ENCODE measurements at regions not wholly inside any gene's neighbourhood (a gene's known extent, or its start where the extent isn't known, plus 50 kb on each side); places are given as distances from the start of the nearest gene placed in this dataset.

DNA sequence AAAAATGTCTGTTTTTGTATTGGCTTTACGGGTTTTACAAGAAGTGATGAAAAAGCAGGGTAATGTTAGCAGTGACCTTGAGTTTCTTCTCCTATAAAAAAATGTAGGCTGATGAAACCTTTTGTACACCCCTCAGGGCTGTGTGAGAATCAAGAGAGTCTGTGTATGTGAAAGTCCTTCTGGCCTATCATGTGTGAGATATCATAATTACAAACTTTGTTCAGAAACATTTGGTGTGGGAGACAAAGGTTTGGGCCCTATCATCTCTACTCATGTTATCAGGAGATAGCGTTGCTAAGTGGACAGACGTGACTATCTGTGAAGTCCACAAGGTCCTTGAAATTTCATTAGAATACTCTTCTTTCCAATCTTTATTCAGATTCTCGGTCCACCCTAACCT, 170.6 kb upstream of the HAND2 start:
- H3K4me2 ChIP-seq (ENCODE audit: low read length), result no peak overlapping the region
- H3K79me2 ChIP-seq (ENCODE audit: control insufficient read depth, low read length), result no peaks in the 10 kb centered on the region
- no peaks in the 10 kb centered on the region for H3K9me2 ChIP-seq (replicated peaks; ENCODE audit: control insufficient read depth, low read length)
- no peaks in the 10 kb centered on the region for H3K4me1 ChIP-seq (ENCODE audit: control insufficient read depth, low read length)
- no peaks in the 10 kb centered on the region for H3K27me3 ChIP-seq (ENCODE audit: control insufficient read depth, low read length)
- H3K4me3 ChIP-seq (ENCODE audit: low read length), result no peak overlapping the region
- H3K27ac ChIP-seq (ENCODE audit: low read depth, low read length), result no peak overlapping the region
- no peak for TF ChIP-seq EZH2phosphoT487 (IDR thresholded peaks at IDR 0.05; ENCODE audit: borderline replicate concordance, low read length)
- TF ChIP-seq, protein P1, sequence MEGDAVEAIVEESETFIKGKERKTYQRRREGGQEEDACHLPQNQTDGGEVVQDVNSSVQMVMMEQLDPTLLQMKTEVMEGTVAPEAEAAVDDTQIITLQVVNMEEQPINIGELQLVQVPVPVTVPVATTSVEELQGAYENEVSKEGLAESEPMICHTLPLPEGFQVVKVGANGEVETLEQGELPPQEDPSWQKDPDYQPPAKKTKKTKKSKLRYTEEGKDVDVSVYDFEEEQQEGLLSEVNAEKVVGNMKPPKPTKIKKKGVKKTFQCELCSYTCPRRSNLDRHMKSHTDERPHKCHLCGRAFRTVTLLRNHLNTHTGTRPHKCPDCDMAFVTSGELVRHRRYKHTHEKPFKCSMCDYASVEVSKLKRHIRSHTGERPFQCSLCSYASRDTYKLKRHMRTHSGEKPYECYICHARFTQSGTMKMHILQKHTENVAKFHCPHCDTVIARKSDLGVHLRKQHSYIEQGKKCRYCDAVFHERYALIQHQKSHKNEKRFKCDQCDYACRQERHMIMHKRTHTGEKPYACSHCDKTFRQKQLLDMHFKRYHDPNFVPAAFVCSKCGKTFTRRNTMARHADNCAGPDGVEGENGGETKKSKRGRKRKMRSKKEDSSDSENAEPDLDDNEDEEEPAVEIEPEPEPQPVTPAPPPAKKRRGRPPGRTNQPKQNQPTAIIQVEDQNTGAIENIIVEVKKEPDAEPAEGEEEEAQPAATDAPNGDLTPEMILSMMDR (IDR thresholded peaks at IDR 0.05; ENCODE audit: low read depth, low read length, poor library complexity, severe bottlenecking), result no peak
- no peaks in the 10 kb centered on the region for H3F3A ChIP-seq (ENCODE audit: control insufficient read depth, insufficient read depth)
- H3K36me3 ChIP-seq (ENCODE audit: control insufficient read depth, low read length), result no peaks in the 10 kb centered on the region
- H3K9me3 ChIP-seq (ENCODE audit: control insufficient read depth, insufficient read depth, low read length), result no peaks in the 10 kb centered on the region
- no peaks in the 10 kb centered on the region for H4K20me1 ChIP-seq (ENCODE audit: control insufficient read depth, insufficient read depth, low read depth, low read length)

DNA sequence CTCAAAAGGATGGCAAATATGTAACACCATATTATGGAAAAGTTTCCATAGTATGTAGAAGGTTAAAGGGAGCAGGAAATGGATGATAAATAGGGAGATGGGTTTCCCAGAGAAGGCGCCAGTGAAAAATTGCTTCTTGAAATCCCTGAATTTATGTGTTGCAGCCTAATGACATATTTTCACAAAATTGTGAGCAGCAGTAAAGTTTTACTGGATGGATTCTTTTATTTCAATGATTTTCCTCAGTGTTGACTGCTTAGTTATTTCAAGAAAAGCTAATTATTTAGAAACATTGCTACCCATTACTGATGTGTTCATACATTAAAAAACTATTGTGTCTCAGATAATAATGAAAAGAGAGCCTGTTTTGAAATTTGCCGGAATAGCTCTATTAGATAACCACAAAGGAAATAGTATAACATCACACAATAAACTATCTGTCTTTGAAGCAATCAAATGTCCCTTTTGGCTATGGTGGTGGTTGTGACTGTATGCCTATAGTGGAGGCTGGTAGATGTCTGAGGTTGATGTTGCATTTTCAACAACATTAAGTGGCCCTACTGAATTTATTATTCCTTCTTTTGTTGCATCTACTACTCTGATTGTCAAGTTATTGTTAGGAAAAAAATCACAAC, 169.9 kb upstream of the HAND2 start:
- no peak overlapping the region for H3K4me2 ChIP-seq (ENCODE audit: low read length)
- H3F3A ChIP-seq (ENCODE audit: control insufficient read depth, insufficient read depth), result no peaks in the 10 kb centered on the region
- H3K79me2 ChIP-seq (ENCODE audit: control insufficient read depth, low read length), result no peaks in the 10 kb centered on the region
- H3K27me3 ChIP-seq (ENCODE audit: control insufficient read depth, low read length), result no peaks in the 10 kb centered on the region
- H3K4me3 ChIP-seq (ENCODE audit: low read length), result no peak overlapping the region
- H3K4me1 ChIP-seq (ENCODE audit: control insufficient read depth, low read length), result no peaks in the 10 kb centered on the region
- TF ChIP-seq EZH2phosphoT487 (IDR thresholded peaks at IDR 0.05; ENCODE audit: borderline replicate concordance, low read length), result no peak
- TF ChIP-seq, protein P1 (IDR thresholded peaks at IDR 0.05; ENCODE audit: low read depth, low read length, poor library complexity, severe bottlenecking), result no peak
- no peaks in the 10 kb centered on the region for H3K9me3 ChIP-seq (ENCODE audit: control insufficient read depth, insufficient read depth, low read length)
- no peak overlapping the region for H3K27ac ChIP-seq (ENCODE audit: low read depth, low read length)
- no peaks in the 10 kb centered on the region for H3K9me2 ChIP-seq (replicated peaks; ENCODE audit: control insufficient read depth, low read length)
- no peaks in the 10 kb centered on the region for H3K36me3 ChIP-seq (ENCODE audit: control insufficient read depth, low read length)
- no peaks in the 10 kb centered on the region for H4K20me1 ChIP-seq (ENCODE audit: control insufficient read depth, insufficient read depth, low read depth, low read length)

DNA sequence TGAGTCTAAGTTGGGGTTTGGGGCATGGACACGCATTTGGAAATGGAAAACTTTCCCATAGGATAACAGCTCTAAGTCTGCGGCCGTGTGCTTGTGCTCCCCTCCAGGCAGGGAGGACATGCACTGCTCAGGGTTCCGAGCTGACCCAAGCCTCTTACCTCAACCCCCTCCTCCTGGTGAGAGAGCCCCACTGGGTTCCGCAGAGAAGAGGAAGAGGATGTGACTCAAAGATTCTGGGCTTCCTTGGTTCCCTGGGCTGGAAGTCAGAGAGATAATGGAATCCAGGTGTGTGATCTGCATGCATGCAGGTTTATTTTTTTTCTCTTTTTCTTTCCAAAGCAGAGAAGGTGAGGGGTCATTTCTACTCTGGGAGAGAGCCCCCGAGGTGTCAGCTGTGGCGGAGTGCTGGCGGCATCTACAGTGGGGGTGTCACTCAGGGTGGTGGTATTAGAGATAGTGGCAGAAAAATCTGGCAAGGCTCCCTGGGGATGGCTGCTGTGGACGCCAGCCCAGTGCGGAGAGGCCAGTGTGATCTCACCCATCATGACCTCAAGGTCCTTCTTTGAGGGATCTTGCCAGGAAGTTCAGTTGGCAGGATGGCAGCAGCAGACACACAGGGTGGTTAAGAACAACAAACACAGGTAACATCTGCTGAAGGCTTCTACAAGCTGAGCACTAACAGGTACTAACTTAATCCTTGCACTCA, 168.7 kb upstream of the HAND2 start:
- H3K4me2 ChIP-seq (ENCODE audit: low read length), result no peak overlapping the region
- no peak overlapping the region for H3K27ac ChIP-seq (ENCODE audit: low read depth, low read length)
- H3K9me3 ChIP-seq (ENCODE audit: control insufficient read depth, insufficient read depth, low read length), result no peaks in the 10 kb centered on the region
- H3K27me3 ChIP-seq (ENCODE audit: control insufficient read depth, low read length), result no peaks in the 10 kb centered on the region
- TF ChIP-seq, protein P1 (IDR thresholded peaks at IDR 0.05; ENCODE audit: low read depth, low read length, poor library complexity, severe bottlenecking), result no peak
- no peak for TF ChIP-seq EZH2phosphoT487 (IDR thresholded peaks at IDR 0.05; ENCODE audit: borderline replicate concordance, low read length)
- no peak overlapping the region for H3K4me3 ChIP-seq (ENCODE audit: low read length)
- H3K4me1 ChIP-seq (ENCODE audit: control insufficient read depth, low read length), result no peaks in the 10 kb centered on the region
- no peaks in the 10 kb centered on the region for H4K20me1 ChIP-seq (ENCODE audit: control insufficient read depth, insufficient read depth, low read depth, low read length)
- no peaks in the 10 kb centered on the region for H3F3A ChIP-seq (ENCODE audit: control insufficient read depth, insufficient read depth)
- no peaks in the 10 kb centered on the region for H3K9me2 ChIP-seq (replicated peaks; ENCODE audit: control insufficient read depth, low read length)
- H3K79me2 ChIP-seq (ENCODE audit: control insufficient read depth, low read length), result no peaks in the 10 kb centered on the region
- H3K36me3 ChIP-seq (ENCODE audit: control insufficient read depth, low read length), result no peaks in the 10 kb centered on the region
